H9 (cell line): ENCODE measurements at regions not wholly inside any gene's neighbourhood (a gene's known extent, or its start where the extent isn't known, plus 50 kb on each side); places are given as distances from the start of the nearest gene placed in this dataset.

Experiments
- DNase-seq: peaks from one replicate; pipeline ENCODE4 v3.0.0-alpha.2; 2017
- H2AFZ ChIP-seq: one replicate; pipeline ENCODE4 v1.6.1; 2013; ENCODE audit warnings: mild to moderate bottlenecking, low read length, control low read depth, moderate library complexity
- H2AK5ac ChIP-seq: 2 replicates; pipeline ENCODE4 v1.6.1; 2013; ENCODE audit warnings: low read length, control low read depth, mixed read lengths; ENCODE audit not compliant: insufficient read length
- H2BK120ac ChIP-seq: one replicate; pipeline ENCODE4 v1.6.1; 2013; ENCODE audit warnings: low read depth, mild to moderate bottlenecking, low read length, control low read depth, inconsistent platforms; ENCODE audit not compliant: poor library complexity, severe bottlenecking
- H2BK12ac ChIP-seq: 2 replicates; pipeline ENCODE4 v1.6.1; 2013; ENCODE audit warnings: low read length, control low read depth, mixed read lengths, low read depth; ENCODE audit not compliant: insufficient read length
- H2BK15ac ChIP-seq: 2 replicates; pipeline ENCODE4 v1.6.1; 2013; ENCODE audit warnings: low read depth, low read length, control low read depth
- H2BK20ac ChIP-seq: one replicate; pipeline ENCODE4 v1.6.1; 2013; ENCODE audit warnings: low read depth, mild to moderate bottlenecking, low read length, control low read depth, inconsistent platforms; ENCODE audit not compliant: poor library complexity, severe bottlenecking
- H2BK5ac ChIP-seq: 2 replicates; pipeline ENCODE4 v1.6.1; 2013; ENCODE audit warnings: low read length, control low read depth, mixed read lengths; ENCODE audit not compliant: insufficient read length
- H3K14ac ChIP-seq: 2 replicates; pipeline ENCODE4 v1.6.1; 2013; ENCODE audit warnings: low read length, control low read depth; ENCODE audit not compliant: insufficient read depth
- H3K18ac ChIP-seq: 2 replicates; pipeline ENCODE4 v1.6.1; 2013; ENCODE audit warnings: low read depth, mild to moderate bottlenecking, mixed read lengths, low read length, control low read depth; ENCODE audit not compliant: insufficient read length
- H3K23ac ChIP-seq: 2 replicates; pipeline ENCODE4 v1.6.1; 2013; ENCODE audit warnings: low read length, control low read depth, mixed read lengths, low read depth; ENCODE audit not compliant: insufficient read length
- H3K23me2 ChIP-seq: 2 replicates; pipeline ENCODE4 v1.6.1; 2013; ENCODE audit warnings: low read depth, mild to moderate bottlenecking, mixed read lengths, low read length, control low read depth; ENCODE audit not compliant: insufficient read length, poor library complexity, severe bottlenecking
- H3K27ac ChIP-seq: 2 replicates; pipeline ENCODE4 v1.5.1; 2013; ENCODE audit warnings: low read length, control low read depth, mixed read lengths, low read depth; ENCODE audit not compliant: insufficient read length
- H3K27me3 ChIP-seq: 2 replicates; pipeline ENCODE4 v1.6.1; 2013; ENCODE audit warnings: low read length, control low read depth, inconsistent platforms; ENCODE audit not compliant: insufficient read depth
- H3K4ac ChIP-seq: 2 replicates; pipeline ENCODE4 v1.6.1; 2013; ENCODE audit warnings: low read depth, mild to moderate bottlenecking, control low read depth, inconsistent platforms, low read length, moderate library complexity
- H3K4me1 ChIP-seq: 2 replicates; pipeline ENCODE4 v1.6.1; 2013; ENCODE audit warnings: low read length, control low read depth, inconsistent platforms; ENCODE audit not compliant: insufficient read depth
- H3K4me2 ChIP-seq: 2 replicates; pipeline ENCODE4 v1.6.1; 2013; ENCODE audit warnings: low read length, control low read depth, mixed read lengths; ENCODE audit not compliant: insufficient read length, insufficient read depth
- H3K56ac ChIP-seq: 2 replicates; pipeline ENCODE4 v1.6.1; 2013; ENCODE audit warnings: low read depth, mild to moderate bottlenecking, mixed read lengths, low read length, control low read depth; ENCODE audit not compliant: insufficient read length
- H3K79me1 ChIP-seq: 2 replicates; pipeline ENCODE4 v1.6.1; 2013; ENCODE audit warnings: low read depth, mild to moderate bottlenecking, moderate library complexity, low read length, control low read depth, inconsistent platforms; ENCODE audit not compliant: insufficient read depth, poor library complexity, severe bottlenecking
- H3K79me2 ChIP-seq: 2 replicates; pipeline ENCODE4 v1.6.1; 2013; ENCODE audit warnings: low read length, control low read depth, inconsistent platforms; ENCODE audit not compliant: insufficient read depth
- H3K9ac ChIP-seq: 2 replicates; pipeline ENCODE4 v1.6.1; 2013; ENCODE audit warnings: low read length, control low read depth, mixed read lengths; ENCODE audit not compliant: insufficient read length; ENCODE audit errors: extremely low read depth
- H3K9me3 ChIP-seq: one replicate; pipeline ENCODE4 v1.6.1; 2013; ENCODE audit warnings: low read depth, low read length, inconsistent platforms; ENCODE audit not compliant: control insufficient read depth
- H3T11ph ChIP-seq: one replicate; pipeline ENCODE4 v1.6.1; 2013; ENCODE audit warnings: mild to moderate bottlenecking, low read length, control low read depth, inconsistent platforms
- H4K20me1 ChIP-seq: one replicate; pipeline ENCODE4 v1.6.1; 2013; ENCODE audit not compliant: control insufficient read depth, insufficient read length, insufficient read depth
- H4K5ac ChIP-seq: 2 replicates; pipeline ENCODE4 v1.6.1; 2013; ENCODE audit warnings: low read depth, mild to moderate bottlenecking, mixed read lengths, low read length, control low read depth; ENCODE audit not compliant: insufficient read length
- H4K8ac ChIP-seq: replicated peaks from 2 replicates; pipeline ENCODE4 v1.6.1; 2013; ENCODE audit warnings: low read length, control low read depth, mixed read lengths, low read depth; ENCODE audit not compliant: insufficient read length
- H4K91ac ChIP-seq: 2 replicates; pipeline ENCODE4 v1.6.1; 2013; ENCODE audit warnings: low read depth, mild to moderate bottlenecking, moderate library complexity, mixed read lengths, low read length, control low read depth; ENCODE audit not compliant: insufficient read length
- H3K27ac Mint-ChIP-seq, 3 experiments: 2 replicates in 2 of 3; 3 replicates in 1 of 3; pipeline ENCODE4 v1.8.0; 2020 to 2021; ENCODE audit warnings: mixed read lengths in 3 of 3, mild to moderate bottlenecking in 1 of 3, moderate library complexity in 1 of 3
- H3K27me3 Mint-ChIP-seq: 2 replicates; pipeline ENCODE4 v1.8.0; 2021; ENCODE audit warnings: low read depth, mild to moderate bottlenecking, moderate library complexity, mixed read lengths
- H3K36me3 Mint-ChIP-seq, 3 experiments: 2 replicates in 2 of 3; 3 replicates in 1 of 3; pipeline ENCODE4 v1.8.0; 2020 to 2021; ENCODE audit warnings: low read depth in 3 of 3, mixed read lengths in 3 of 3; ENCODE audit not compliant: insufficient read depth in 1 of 3
- H3K4me1 Mint-ChIP-seq, 2 experiments: 2 replicates each; pipeline ENCODE4 v1.8.0; 2020; ENCODE audit warnings: mixed read lengths in 2 of 2
- H3K4me3 Mint-ChIP-seq, 2 experiments: 2 replicates in 1 of 2; 3 replicates in 1 of 2; pipeline ENCODE4 v1.8.0; 2020 to 2021; ENCODE audit warnings: mild to moderate bottlenecking in 2 of 2, mixed read lengths in 2 of 2, moderate library complexity in 1 of 2
- H3K9me3 Mint-ChIP-seq, 2 experiments: 2 replicates in 1 of 2; 3 replicates in 1 of 2; pipeline ENCODE4 v1.8.0; 2020; ENCODE audit warnings: mild to moderate bottlenecking in 2 of 2, mixed read lengths in 2 of 2, moderate library complexity in 1 of 2
- WGBS: extraction: QIAGEN DNeasy Blood & Tissue Kit; methylation state at CpG from one replicate; pipeline ENCODE4 v1.1.7; 2013; ENCODE audit warnings: missing lambda C conversion rate, low lambda C conversion rate, mixed read lengths; ENCODE audit not compliant: insufficient read length; ENCODE audit errors: extremely low coverage; 5-methylcytosine and 5-hydroxymethylcytosine counted together
- TF ChIP-seq, protein P1 (sequence below): fragments of 200-600 bp; sonication (generic); conservative IDR thresholded peaks from 3 replicates; pipeline ENCODE4 v1.8.0; 2021; ENCODE audit warnings: antibody characterized with exemption, mild to moderate bottlenecking

- Histone ChIP-seq H2BK12ac (no peak overlapping the region), H4K91ac (no peak overlapping the region), H2BK5ac (no peak overlapping the region), H3K79me1 (no peaks in the 10 kb centered on the region), H3K14ac (no peak overlapping the region), H4K5ac (no peak overlapping the region), H3K27ac (no peak overlapping the region), H3K56ac (no peak overlapping the region), H2BK120ac (no peak overlapping the region), H3K27me3 (no peaks in the 10 kb centered on the region), H3K4me1 (no peaks in the 10 kb centered on the region), H3K23ac (no peak overlapping the region), H3K4ac (no peak overlapping the region), H2BK20ac (no peak overlapping the region), H3K4me2 (no peak overlapping the region), H3K23me2 (no peaks in the 10 kb centered on the region), H3K9ac (no peak overlapping the region), H3K79me2 (no peaks in the 10 kb centered on the region), H3K9me3 (no peaks in the 10 kb centered on the region), H4K20me1 (no peaks in the 10 kb centered on the region), H2AK5ac (no peak overlapping the region), H3T11ph (no peak overlapping the region), H4K8ac (no peak overlapping the region), H2BK15ac (no peak overlapping the region), H2AFZ (no peak overlapping the region), H3K18ac (no peak overlapping the region)
- DNase-seq = no peak
- Mint-ChIP-seq H3K36me3 (peaks cover 0 to 4% (median 2%) of the 10 kb centered on the region in 3 experiments; a peak in 4 of 7 replicates), H3K27me3 (peaks cover 18% of the 10 kb centered on the region), H3K9me3 (peaks cover 19 to 23% of the 10 kb centered on the region in 2 experiments), H3K4me3 (no peak overlapping the region), H3K4me1 (no peaks in the 10 kb centered on the region), H3K27ac (no peak overlapping the region)
- TF ChIP-seq, protein P1, sequence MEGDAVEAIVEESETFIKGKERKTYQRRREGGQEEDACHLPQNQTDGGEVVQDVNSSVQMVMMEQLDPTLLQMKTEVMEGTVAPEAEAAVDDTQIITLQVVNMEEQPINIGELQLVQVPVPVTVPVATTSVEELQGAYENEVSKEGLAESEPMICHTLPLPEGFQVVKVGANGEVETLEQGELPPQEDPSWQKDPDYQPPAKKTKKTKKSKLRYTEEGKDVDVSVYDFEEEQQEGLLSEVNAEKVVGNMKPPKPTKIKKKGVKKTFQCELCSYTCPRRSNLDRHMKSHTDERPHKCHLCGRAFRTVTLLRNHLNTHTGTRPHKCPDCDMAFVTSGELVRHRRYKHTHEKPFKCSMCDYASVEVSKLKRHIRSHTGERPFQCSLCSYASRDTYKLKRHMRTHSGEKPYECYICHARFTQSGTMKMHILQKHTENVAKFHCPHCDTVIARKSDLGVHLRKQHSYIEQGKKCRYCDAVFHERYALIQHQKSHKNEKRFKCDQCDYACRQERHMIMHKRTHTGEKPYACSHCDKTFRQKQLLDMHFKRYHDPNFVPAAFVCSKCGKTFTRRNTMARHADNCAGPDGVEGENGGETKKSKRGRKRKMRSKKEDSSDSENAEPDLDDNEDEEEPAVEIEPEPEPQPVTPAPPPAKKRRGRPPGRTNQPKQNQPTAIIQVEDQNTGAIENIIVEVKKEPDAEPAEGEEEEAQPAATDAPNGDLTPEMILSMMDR = no peak
- no CpG with 5 or more reads among the region's 1 CpG for WGBS
Measured at GRCh38 chr5:174481737-174482136, 242.6 kb upstream of the MSX2 start.
